HEK293T (cell line): ENCODE measurements at regions not wholly inside any gene's neighbourhood (a gene's known extent, or its start where the extent isn't known, plus 50 kb on each side); places are given as distances from the start of the nearest gene placed in this dataset.

Source experiments
- CTCF ChIA-PET: fragments of 350-600 bp; formaldehyde crosslinking; extraction: SDS; loops from one replicate; lab custom pipeline; 2021; ENCODE audit warnings: antibody characterized with exemption, inconsistent platforms; lab: Yijun Ruan, JAX
- POLR2A ChIA-PET: fragments of 350-600 bp; formaldehyde crosslinking; extraction: SDS; loops from one replicate; lab custom pipeline; 2020; ENCODE audit warnings: antibody characterized with exemption, inconsistent platforms; lab: Yijun Ruan, JAX
- DNase-seq: peaks from one replicate; pipeline ENCODE4 v3.0.0; 2012; ENCODE audit warnings: mixed read lengths; ENCODE audit errors: extremely low spot score
- ARNT ChIP-seq: fragments of 450-650 bp; IDR thresholded peaks from 2 replicates; pipeline ENCODE4 v1.6.1; 2017; ENCODE audit warnings: mild to moderate bottlenecking
- BHLHE40 ChIP-seq: fragments of 450-650 bp; IDR thresholded peaks from 2 replicates; pipeline ENCODE4 v1.6.1; 2016; ENCODE audit warnings: mild to moderate bottlenecking, moderate library complexity, borderline replicate concordance
- CTBP1 ChIP-seq: fragments of 450-650 bp; IDR thresholded peaks from 2 replicates; pipeline ENCODE4 v1.6.1; 2016; ENCODE audit warnings: borderline replicate concordance
- ELF4 ChIP-seq: fragments of 450-650 bp; IDR thresholded peaks from 2 replicates; pipeline ENCODE4 v1.6.1; 2017; ENCODE audit warnings: antibody characterized with exemption
- FOXA1 ChIP-seq: fragments of 450-650 bp; IDR thresholded peaks from 2 replicates; pipeline ENCODE4 v1.6.1; 2016; ENCODE audit warnings: mild to moderate bottlenecking
- FOXK2 ChIP-seq: fragments of 450-650 bp; IDR thresholded peaks from 2 replicates; pipeline ENCODE4 v1.6.1; 2016; ENCODE audit warnings: mild to moderate bottlenecking
- FOXM1 ChIP-seq: fragments of 450-650 bp; IDR thresholded peaks from 2 replicates; pipeline ENCODE4 v1.6.1; 2017; ENCODE audit warnings: mild to moderate bottlenecking, borderline replicate concordance
- HDGF ChIP-seq: fragments of 450-650 bp; IDR thresholded peaks from 2 replicates; pipeline ENCODE4 v1.6.1; 2017; ENCODE audit warnings: antibody characterized with exemption, borderline replicate concordance
- L3MBTL2 ChIP-seq: fragments of 450-650 bp; conservative IDR thresholded peaks from 2 replicates; pipeline ENCODE4 v1.6.1; 2016; ENCODE audit warnings: mild to moderate bottlenecking
- LEF1 ChIP-seq: fragments of 450-650 bp; IDR thresholded peaks from 2 replicates; pipeline ENCODE4 v1.6.1; 2017; ENCODE audit warnings: mild to moderate bottlenecking, borderline replicate concordance
- NFRKB ChIP-seq: fragments of 450-650 bp; IDR thresholded peaks from 2 replicates; pipeline ENCODE4 v1.6.1; 2016; ENCODE audit warnings: mild to moderate bottlenecking, moderate library complexity
- PKNOX1 ChIP-seq: fragments of 450-650 bp; IDR thresholded peaks from 2 replicates; pipeline ENCODE4 v1.6.1; 2016
- SP1 ChIP-seq: fragments of 450-650 bp; IDR thresholded peaks from 2 replicates; pipeline ENCODE4 v1.6.1; 2017
- SUZ12 ChIP-seq: fragments of 450-650 bp; IDR thresholded peaks from 2 replicates; pipeline ENCODE4 v1.6.1; 2016; ENCODE audit warnings: mild to moderate bottlenecking
- TARDBP ChIP-seq: fragments of 450-650 bp; IDR thresholded peaks from 2 replicates; pipeline ENCODE4 v1.6.1; 2016
- ZNF384 ChIP-seq: fragments of 450-650 bp; IDR thresholded peaks from 2 replicates; pipeline ENCODE4 v1.6.1; 2016

- TF ChIP-seq NFRKB: no peak
- TF ChIP-seq PKNOX1: no peak
- TF ChIP-seq FOXK2: no peak
- TF ChIP-seq FOXM1: no peak
- TF ChIP-seq HDGF: no peak
- TF ChIP-seq SUZ12: no peak
- TF ChIP-seq BHLHE40: no peak
- DNase-seq: no peak
- CTCF ChIA-PET: no interaction called here
- POLR2A ChIA-PET: no interaction called here
Measured at GRCh38 chr18:25669741-25670140, 317.8 kb upstream of the ZNF521 start.

GRCh38 chr18:25662272-25662671 is 310.3 kb upstream of the ZNF521 start:
- TF ChIP-seq NFRKB (no peak), FOXM1 (no peak), CTBP1 (no peak), SUZ12 (no peak), L3MBTL2 (no peak), BHLHE40 (no peak), FOXA1 (no peak), FOXK2 (no peak), HDGF (no peak), ZNF384 (no peak), PKNOX1 (no peak), LEF1 (no peak)
- POLR2A ChIA-PET: no interaction called here
- DNase-seq: no peak
- CTCF ChIA-PET: no interaction called here

- TF ChIP-seq SUZ12: no peak
- no peak for TF ChIP-seq ZNF384
- TF ChIP-seq BHLHE40: no peak
- TF ChIP-seq SP1: no peak
- no peak for TF ChIP-seq TARDBP
- TF ChIP-seq ELF4: no peak
- no peak for DNase-seq
- ChIA-PET POLR2A (no interaction called here), CTCF (no interaction called here)
Measured at GRCh38 chr18:25661831-25662230, 309.9 kb upstream of the ZNF521 start.

GRCh38 chr18:25659541-25659940 is 307.6 kb upstream of the ZNF521 start:
- TF ChIP-seq LEF1 (no peak), ELF4 (no peak)
- CTCF ChIA-PET: no interaction called here
- no peak for DNase-seq
- POLR2A ChIA-PET: no interaction called here

GRCh38 chr18:25658476-25658875 is 306.5 kb upstream of the ZNF521 start:
- TF ChIP-seq FOXA1: no peak
- TF ChIP-seq SUZ12: no peak
- TF ChIP-seq TARDBP: no peak
- no peak for TF ChIP-seq L3MBTL2
- TF ChIP-seq FOXK2: no peak
- TF ChIP-seq SP1: no peak
- no peak for TF ChIP-seq PKNOX1
- TF ChIP-seq ELF4: no peak
- TF ChIP-seq ZNF384: no peak
- no peak for TF ChIP-seq HDGF
- TF ChIP-seq LEF1: no peak
- no peak for TF ChIP-seq CTBP1
- no peak for TF ChIP-seq NFRKB
- no peak for TF ChIP-seq ARNT
- TF ChIP-seq FOXM1: no peak
- DNase-seq: no peak
- CTCF ChIA-PET: interaction anchor here (0.6 kb wide), 1 partner anchor 1114 kb away, joined by 3 read pairs; no protein-coding TSS in a partner anchor
- POLR2A ChIA-PET: no interaction called here

- CTCF ChIA-PET: no interaction called here
- DNase-seq: no peak
- POLR2A ChIA-PET: no interaction called here
- TF ChIP-seq FOXM1 (no peak), FOXK2 (no peak), CTBP1 (no peak), L3MBTL2 (no peak)
Measured at GRCh38 chr18:25651553-25651952, 299.6 kb upstream of the ZNF521 start.

- TF ChIP-seq SUZ12 (no peak), SP1 (no peak), CTBP1 (no peak), ZNF384 (no peak), FOXK2 (no peak), FOXA1 (no peak), BHLHE40 (no peak), HDGF (no peak), TARDBP (no peak), NFRKB (no peak), L3MBTL2 (no peak), LEF1 (no peak), ARNT (no peak), PKNOX1 (no peak), ELF4 (no peak), FOXM1 (no peak)
- DNase-seq: no peak
- CTCF ChIA-PET: no interaction called here
- POLR2A ChIA-PET: no interaction called here
Measured at GRCh38 chr18:25650201-25650941, 298.4 kb upstream of the ZNF521 start.
